ENCODE measurements at regions not wholly inside any gene's neighbourhood (a gene's known extent, or its start where the extent isn't known, plus 50 kb on each side); places are given as distances from the start of the nearest gene placed in this dataset.

GRCh38 chr15:39041979-39042495 is 477.4 kb upstream of the RASGRP1 start (continued):
- no peak for TF ChIP-seq ZBTB33 (IDR thresholded peaks at IDR 0.05; ENCODE audit: borderline replicate concordance, low read depth)
- no peak for TF ChIP-seq TEAD4 (IDR thresholded peaks at IDR 0.05; ENCODE audit: borderline replicate concordance, insufficient read depth)
- no peak for TF ChIP-seq TAF1 (IDR thresholded peaks at IDR 0.05; ENCODE audit: borderline replicate concordance, low read depth, low read length)
- no peak for TF ChIP-seq RCOR1 (IDR thresholded peaks at IDR 0.05; ENCODE audit: low read length)
- no peak for TF ChIP-seq YY1 (IDR thresholded peaks at IDR 0.05; ENCODE audit: low read depth)

GRCh38 chr15:39051626-39052322 is 487.2 kb upstream of the RASGRP1 start:
- no peak overlapping the region for H3K4me3 ChIP-seq (ENCODE audit: low read depth in 2 of 2, low read length in 1 of 2)
- WGBS (ENCODE audit: low lambda C conversion rate), result 94% methylated on average over 4 of the region's 4 CpGs
- ChIA-PET CTCF (no interaction called here), POLR2A (no interaction called here)
- no peak overlapping the region for H3K27ac ChIP-seq (ENCODE audit: low read depth in 2 of 2, low read length in 1 of 2)
- no peaks in the 10 kb centered on the region for H3K27me3 ChIP-seq (ENCODE audit: insufficient read depth)
- peaks cover 0 to 13% of the 10 kb centered on the region in 2 experiments for H3K36me3 ChIP-seq (replicated peaks in 1 of 2; ENCODE audit: control insufficient read depth in 1 of 2, insufficient read depth in 2 of 2, low read length in 1 of 2)
- H3K9ac ChIP-seq, result no peak overlapping the region
- TF ChIP-seq CTCF (IDR thresholded peaks at IDR 0.05) (no peak), GABPA (IDR thresholded peaks at IDR 0.05; ENCODE audit: low read depth) (no peak), FOXM1 (IDR thresholded peaks at IDR 0.05; ENCODE audit: low read depth) (no peak), USF1 (IDR thresholded peaks at IDR 0.05; ENCODE audit: borderline replicate concordance, low read depth) (no peak), TCF12 (IDR thresholded peaks at IDR 0.05) (no peak), NFIC (IDR thresholded peaks at IDR 0.05; ENCODE audit: borderline replicate concordance) (no peak), GATA2 (CRISPR knock-in tag; IDR thresholded peaks at IDR 0.05) (no peak), RAD21 (IDR thresholded peaks at IDR 0.05; ENCODE audit: low read length) (no peak), RXRA (IDR thresholded peaks at IDR 0.05; ENCODE audit: borderline replicate concordance, low read depth) (no peak), POLR2AphosphoS5 (IDR thresholded peaks at IDR 0.05; ENCODE audit: low read depth, low read length) (no peak), REST (IDR thresholded peaks at IDR 0.05; ENCODE audit: low read depth, low read length) (no peak), NRF1 (IDR thresholded peaks at IDR 0.05; ENCODE audit: low read depth, low read length) (no peak), YY1 (IDR thresholded peaks at IDR 0.05; ENCODE audit: low read depth) (no peak), ELF1 (IDR thresholded peaks at IDR 0.05) (no peak), FOSL2 (IDR thresholded peaks at IDR 0.05; ENCODE audit: borderline replicate concordance, low read depth) (no peak), RCOR1 (IDR thresholded peaks at IDR 0.05; ENCODE audit: low read length) (no peak)
- DNase-seq, result no peak
- H2AFZ ChIP-seq (ENCODE audit: low read depth), result no peak overlapping the region
- no peak overlapping the region for H3K4me2 ChIP-seq
- no peaks in the 10 kb centered on the region for H3K79me2 ChIP-seq (ENCODE audit: insufficient read depth)
- no peaks in the 10 kb centered on the region for H3K9me2 ChIP-seq
- no peaks in the 10 kb centered on the region; a peak in 1 of 4 replicates for H3K4me1 ChIP-seq (ENCODE audit: control insufficient read depth in 1 of 2, insufficient read depth in 2 of 2, low read depth in 1 of 2, low read length in 1 of 2)
- H3K9me3 ChIP-seq, result peaks cover 8% of the 10 kb centered on the region
- H4K20me1 ChIP-seq (ENCODE audit: insufficient read depth), result no peaks in the 10 kb centered on the region
- peaks cover 4% of the 10 kb centered on the region for H3F3A ChIP-seq (replicated peaks; ENCODE audit: insufficient read depth)

Measured in SK-N-SH (cell line).